ENCODE measurements at regions not wholly inside any gene's neighbourhood (a gene's known extent, or its start where the extent isn't known, plus 50 kb on each side); places are given as distances from the start of the nearest gene placed in this dataset.

- no peaks in the 10 kb centered on the region for H3K4me1 ChIP-seq (ENCODE audit: low read depth)
- no peak overlapping the region for H3K27ac ChIP-seq
- no peaks in the 10 kb centered on the region for H3K9me3 ChIP-seq (ENCODE audit: low read depth)
- TF ChIP-seq CTCF (IDR thresholded peaks at IDR 0.05; ENCODE audit: low read depth, low read length) = no peak
- no peak for DNase-seq (ENCODE audit: low read depth in 1 of 2, low spot score in 1 of 2)
- H3K36me3 ChIP-seq = no peaks in the 10 kb centered on the region
- no peaks in the 10 kb centered on the region for H3K27me3 ChIP-seq
- no peak overlapping the region for H3K4me3 ChIP-seq
Observed at GRCh38 chr4:54386042-54386669, 157.1 kb downstream of the PDGFRA start.

GRCh38 chr4:54386693-54387092 lies 157.6 kb downstream of the PDGFRA start:
- Histone ChIP-seq H3K4me1 (ENCODE audit: low read depth) (no peaks in the 10 kb centered on the region), H3K27ac (no peak overlapping the region), H3K27me3 (no peaks in the 10 kb centered on the region), H3K4me3 (no peak overlapping the region), H3K36me3 (no peaks in the 10 kb centered on the region), H3K9me3 (ENCODE audit: low read depth) (no peaks in the 10 kb centered on the region)
- TF ChIP-seq CTCF (IDR thresholded peaks at IDR 0.05; ENCODE audit: low read depth, low read length) = no peak
- DNase-seq (ENCODE audit: low read depth in 1 of 2, low spot score in 1 of 2) = no peak

GRCh38 chr4:54390670-54391069 lies 161.6 kb downstream of the PDGFRA start:
- H3K4me1 ChIP-seq (ENCODE audit: low read depth) = no peaks in the 10 kb centered on the region
- TF ChIP-seq CTCF (IDR thresholded peaks at IDR 0.05; ENCODE audit: low read depth, low read length) = no peak
- DNase-seq (ENCODE audit: low read depth in 1 of 2, low spot score in 1 of 2) = no peak
- H3K36me3 ChIP-seq = no peaks in the 10 kb centered on the region
- no peaks in the 10 kb centered on the region for H3K27me3 ChIP-seq
- H3K27ac ChIP-seq = no peak overlapping the region
- H3K4me3 ChIP-seq = no peak overlapping the region
- no peaks in the 10 kb centered on the region for H3K9me3 ChIP-seq (ENCODE audit: low read depth)

- Histone ChIP-seq H3K36me3 (no peaks in the 10 kb centered on the region), H3K4me3 (no peak overlapping the region), H3K4me1 (ENCODE audit: low read depth) (no peaks in the 10 kb centered on the region), H3K9me3 (ENCODE audit: low read depth) (no peaks in the 10 kb centered on the region), H3K27me3 (no peaks in the 10 kb centered on the region), H3K27ac (no peak overlapping the region)
- TF ChIP-seq CTCF (IDR thresholded peaks at IDR 0.05; ENCODE audit: low read depth, low read length) = no peak
- no peak for DNase-seq (ENCODE audit: low read depth in 1 of 2, low spot score in 1 of 2)
Observed at GRCh38 chr4:54391104-54391503, 162.0 kb downstream of the PDGFRA start.

- H3K27me3 ChIP-seq = no peaks in the 10 kb centered on the region
- no peak overlapping the region for H3K4me3 ChIP-seq
- DNase-seq (ENCODE audit: low read depth in 1 of 2, low spot score in 1 of 2) = peak in 1 of 2 donors; percentile 7
- H3K4me1 ChIP-seq (ENCODE audit: low read depth) = no peaks in the 10 kb centered on the region
- H3K27ac ChIP-seq = no peak overlapping the region
- no peak for TF ChIP-seq CTCF (IDR thresholded peaks at IDR 0.05; ENCODE audit: low read depth, low read length)
- no peaks in the 10 kb centered on the region for H3K9me3 ChIP-seq (ENCODE audit: low read depth)
- H3K36me3 ChIP-seq = no peaks in the 10 kb centered on the region
Observed at GRCh38 chr4:54392479-54392878, 163.4 kb downstream of the PDGFRA start.

Data from cardiac muscle cell (in vitro differentiated cells and primary cell).